ENCODE measurements at regions not wholly inside any gene's neighbourhood (a gene's known extent, or its start where the extent isn't known, plus 50 kb on each side); places are given as distances from the start of the nearest gene placed in this dataset.

GRCh38 chr3:64399205-64399800 lies 174.0 kb upstream of the PRICKLE2 start:
- DNase-seq (peak in 4 of 5 donors; percentile 38 to 84 (median 63)), FAIRE-seq (peak; percentile 19)
- H3K36me3 ChIP-seq (ENCODE audit: control insufficient read depth in 2 of 3, insufficient read depth in 3 of 3, low read length in 3 of 3) = no peaks in the 10 kb centered on the region
- H3K27ac ChIP-seq (ENCODE audit: low read depth in 2 of 2, low read length in 2 of 2) = no peak overlapping the region
- no peak overlapping the region for H3K4me3 ChIP-seq (ENCODE audit: low read length in 3 of 3)
- H3K27me3 ChIP-seq (ENCODE audit: control insufficient read depth, insufficient read depth, low read length) = no peaks in the 10 kb centered on the region
- intact Hi-C loops (cut with DNase I) = loop anchor here (5.0 kb wide), 1 partner anchor 367 kb away; no protein-coding TSS in a partner anchor
- TF ChIP-seq CTCF (IDR thresholded peaks at IDR 0.05; ENCODE audit: borderline replicate concordance, extremely low read depth, insufficient read depth) = peak; percentile 65
- no peak overlapping the region for H3K9ac ChIP-seq (ENCODE audit: low read length in 3 of 3)
- H3K4me1 ChIP-seq (ENCODE audit: control insufficient read depth in 2 of 3, insufficient read depth in 2 of 3, low read depth in 1 of 3, low read length in 3 of 3) = no peaks in the 10 kb centered on the region
- no peaks in the 10 kb centered on the region for H3K9me3 ChIP-seq (ENCODE audit: control insufficient read depth in 2 of 3, insufficient read depth in 1 of 3, low read length in 3 of 3)

- no peak overlapping the region for H3K4me3 ChIP-seq (ENCODE audit: low read length in 3 of 3)
- TF ChIP-seq CTCF (IDR thresholded peaks at IDR 0.05; ENCODE audit: borderline replicate concordance, extremely low read depth, insufficient read depth) = no peak
- no peak overlapping the region for H3K9ac ChIP-seq (ENCODE audit: low read length in 3 of 3)
- no peaks in the 10 kb centered on the region for H3K36me3 ChIP-seq (ENCODE audit: control insufficient read depth in 2 of 3, insufficient read depth in 3 of 3, low read length in 3 of 3)
- H3K27me3 ChIP-seq (ENCODE audit: control insufficient read depth, insufficient read depth, low read length) = no peaks in the 10 kb centered on the region
- no peaks in the 10 kb centered on the region for H3K4me1 ChIP-seq (ENCODE audit: control insufficient read depth in 2 of 3, insufficient read depth in 2 of 3, low read depth in 1 of 3, low read length in 3 of 3)
- DNase-seq (no peak), FAIRE-seq (no peak)
- no peaks in the 10 kb centered on the region for H3K9me3 ChIP-seq (ENCODE audit: control insufficient read depth in 2 of 3, insufficient read depth in 1 of 3, low read length in 3 of 3)
- intact Hi-C loops (cut with DNase I) = loop anchor here (5.0 kb wide), 1 partner anchor 366 kb away; no protein-coding TSS in a partner anchor
- H3K27ac ChIP-seq (ENCODE audit: low read depth in 2 of 2, low read length in 2 of 2) = no peak overlapping the region
These were observed 173.2 kb upstream of the PRICKLE2 start for GRCh38 chr3:64398476-64398875.

- DNase-seq = no peak
- no peak overlapping the region for H3K4me3 ChIP-seq (ENCODE audit: low read length in 3 of 3)
- no peak overlapping the region for H3K27ac ChIP-seq (ENCODE audit: low read depth in 2 of 2, low read length in 2 of 2)
- no peaks in the 10 kb centered on the region for H3K4me1 ChIP-seq (ENCODE audit: control insufficient read depth in 2 of 3, insufficient read depth in 2 of 3, low read depth in 1 of 3, low read length in 3 of 3)
- intact Hi-C loops (cut with DNase I) = loop anchor here (5.0 kb wide), 1 partner anchor 366 kb away; no protein-coding TSS in a partner anchor
- H3K36me3 ChIP-seq (ENCODE audit: control insufficient read depth in 2 of 3, insufficient read depth in 3 of 3, low read length in 3 of 3) = no peaks in the 10 kb centered on the region
- no peak overlapping the region for H3K9ac ChIP-seq (ENCODE audit: low read length in 3 of 3)
- H3K27me3 ChIP-seq (ENCODE audit: control insufficient read depth, insufficient read depth, low read length) = no peaks in the 10 kb centered on the region
- H3K9me3 ChIP-seq (ENCODE audit: control insufficient read depth in 2 of 3, insufficient read depth in 1 of 3, low read length in 3 of 3) = no peaks in the 10 kb centered on the region
- TF ChIP-seq CTCF (IDR thresholded peaks at IDR 0.05; ENCODE audit: borderline replicate concordance, extremely low read depth, insufficient read depth) = no peak
- FAIRE-seq = no peak
These were observed 172.7 kb upstream of the PRICKLE2 start for GRCh38 chr3:64398006-64398405.

Measured in kidney (tissue), 13 donors.